ENCODE measurements at regions not wholly inside any gene's neighbourhood (a gene's known extent, or its start where the extent isn't known, plus 50 kb on each side); places are given as distances from the start of the nearest gene placed in this dataset.

GRCh38 chr10:65196111-65196510 lies 1674.9 kb downstream of the REEP3 start:
- no CpG with 5 or more reads among the region's 1 CpG for WGBS (ENCODE audit: insufficient coverage)

GRCh38 chr10:65197935-65198334 lies 1676.7 kb downstream of the REEP3 start:
- WGBS (ENCODE audit: insufficient coverage), result 70% methylated on average over 1 of the region's 1 CpG
- H3K27me3 ChIP-seq (ENCODE audit: control insufficient read depth, insufficient read depth, low read length), result no peaks in the 10 kb centered on the region
- H3K27ac ChIP-seq (ENCODE audit: low read length), result no peak overlapping the region
- Mint-ChIP-seq H3K27me3 (ENCODE audit: low read depth in 2 of 2) (no peaks in the 10 kb centered on the region), H3K4me3 (no peak overlapping the region), H3K27ac (no peak overlapping the region), H3K4me1 (no peaks in the 10 kb centered on the region), H3K36me3 (no peaks in the 10 kb centered on the region), H3K9me3 (peaks cover 0 to 5% of the 10 kb centered on the region in 2 donors)
- no peak for DNase-seq
- no peak for TF ChIP-seq CTCF (IDR thresholded peaks at IDR 0.05)
- no peaks in the 10 kb centered on the region for H3K4me1 ChIP-seq (ENCODE audit: control insufficient read depth, insufficient read depth, low read length)
- no peaks in the 10 kb centered on the region for H3K9me3 ChIP-seq (ENCODE audit: control insufficient read depth, insufficient read depth, low read length)
- no peak overlapping the region for H3K4me3 ChIP-seq (ENCODE audit: low read length)
- intact Hi-C loops (cut with micrococcal nuclease), result no loop called here
- no peak for ATAC-seq
- no peaks in the 10 kb centered on the region for H3K36me3 ChIP-seq (ENCODE audit: control insufficient read depth, insufficient read depth, low read length)

More at GRCh38 chr10:65196111-65196510, 1674.9 kb downstream of the REEP3 start:
- intact Hi-C loops (cut with micrococcal nuclease), result no loop called here
- no peak overlapping the region for H3K4me3 ChIP-seq (ENCODE audit: low read length)
- no peaks in the 10 kb centered on the region for H3K36me3 ChIP-seq (ENCODE audit: control insufficient read depth, insufficient read depth, low read length)
- no peaks in the 10 kb centered on the region for H3K9me3 ChIP-seq (ENCODE audit: control insufficient read depth, insufficient read depth, low read length)
- peaks cover 0 to 11% of the 10 kb centered on the region in 2 donors for H3K9me3 Mint-ChIP-seq
- no peaks in the 10 kb centered on the region for H3K36me3 Mint-ChIP-seq
- no peaks in the 10 kb centered on the region for H3K4me1 ChIP-seq (ENCODE audit: control insufficient read depth, insufficient read depth, low read length)
- H3K4me3 Mint-ChIP-seq, result no peak overlapping the region
- H3K27me3 Mint-ChIP-seq (ENCODE audit: low read depth in 2 of 2), result no peaks in the 10 kb centered on the region
- no peak overlapping the region for H3K27ac Mint-ChIP-seq
- no peaks in the 10 kb centered on the region for H3K4me1 Mint-ChIP-seq
- no peaks in the 10 kb centered on the region for H3K27me3 ChIP-seq (ENCODE audit: control insufficient read depth, insufficient read depth, low read length)
- TF ChIP-seq CTCF (IDR thresholded peaks at IDR 0.05), result no peak
- no peak overlapping the region for H3K27ac ChIP-seq (ENCODE audit: low read length)
- DNase-seq (no peak), ATAC-seq (no peak)

GRCh38 chr10:65201491-65201890 lies 1680.3 kb downstream of the REEP3 start:
- Mint-ChIP-seq H3K27me3 (ENCODE audit: low read depth in 2 of 2) (no peaks in the 10 kb centered on the region), H3K9me3 (peaks cover 0 to 5% of the 10 kb centered on the region in 2 donors), H3K4me3 (no peak overlapping the region), H3K27ac (no peak overlapping the region), H3K36me3 (no peaks in the 10 kb centered on the region), H3K4me1 (no peaks in the 10 kb centered on the region)
- no peaks in the 10 kb centered on the region for H3K4me1 ChIP-seq (ENCODE audit: control insufficient read depth, insufficient read depth, low read length)
- no peak overlapping the region for H3K27ac ChIP-seq (ENCODE audit: low read length)
- H3K36me3 ChIP-seq (ENCODE audit: control insufficient read depth, insufficient read depth, low read length), result no peaks in the 10 kb centered on the region
- no peaks in the 10 kb centered on the region for H3K27me3 ChIP-seq (ENCODE audit: control insufficient read depth, insufficient read depth, low read length)
- DNase-seq (no peak), ATAC-seq (no peak)
- H3K4me3 ChIP-seq (ENCODE audit: low read length), result no peak overlapping the region
- intact Hi-C loops (cut with micrococcal nuclease), result no loop called here
- WGBS (ENCODE audit: insufficient coverage), result 100% methylated on average over 1 of the region's 3 CpGs
- TF ChIP-seq CTCF (IDR thresholded peaks at IDR 0.05), result no peak
- H3K9me3 ChIP-seq (ENCODE audit: control insufficient read depth, insufficient read depth, low read length), result no peaks in the 10 kb centered on the region

- intact Hi-C loops (cut with micrococcal nuclease), result no loop called here
- no peaks in the 10 kb centered on the region for H3K36me3 ChIP-seq (ENCODE audit: control insufficient read depth, insufficient read depth, low read length)
- H3K4me1 ChIP-seq (ENCODE audit: control insufficient read depth, insufficient read depth, low read length), result no peaks in the 10 kb centered on the region
- Mint-ChIP-seq H3K27ac (no peak overlapping the region), H3K4me1 (no peaks in the 10 kb centered on the region), H3K4me3 (no peak overlapping the region), H3K27me3 (ENCODE audit: low read depth in 2 of 2) (no peaks in the 10 kb centered on the region), H3K9me3 (peaks cover 3 to 5% of the 10 kb centered on the region in 2 donors), H3K36me3 (no peaks in the 10 kb centered on the region)
- no peaks in the 10 kb centered on the region for H3K9me3 ChIP-seq (ENCODE audit: control insufficient read depth, insufficient read depth, low read length)
- no peak overlapping the region for H3K4me3 ChIP-seq (ENCODE audit: low read length)
- ATAC-seq, result no peak
- WGBS (ENCODE audit: insufficient coverage), result 89% methylated on average over 1 of the region's 1 CpG
- no peak for TF ChIP-seq CTCF (IDR thresholded peaks at IDR 0.05)
- H3K27ac ChIP-seq (ENCODE audit: low read length), result no peak overlapping the region
- no peaks in the 10 kb centered on the region for H3K27me3 ChIP-seq (ENCODE audit: control insufficient read depth, insufficient read depth, low read length)
- no peak for DNase-seq
These were observed 1683.8 kb downstream of the REEP3 start for GRCh38 chr10:65204999-65205398.

All from natural killer cell (primary cell).